H1 (cell line): ENCODE measurements at regions not wholly inside any gene's neighbourhood (a gene's known extent, or its start where the extent isn't known, plus 50 kb on each side); places are given as distances from the start of the nearest gene placed in this dataset.

ENCODE experiments used
- CTCF ChIA-PET: fragments of 300-600 bp; sonication (Branson Sonifier 250); formaldehyde crosslinking; loops from one replicate; lab custom pipeline; 2021; ENCODE audit not compliant: partially characterized antibody; lab: Charles Lee
- POLR2A ChIA-PET: fragments of 300-600 bp; sonication (Branson Sonifier 250); formaldehyde crosslinking; loops from one replicate; lab custom pipeline; 2021; ENCODE audit warnings: inconsistent platforms; ENCODE audit not compliant: partially characterized antibody; lab: Charles Lee
- DNase-seq, 2 experiments: peaks; one replicate each; pipeline versions ENCODE4 v3.0.0 to v3.0.0-alpha.2; 2010 to 2022; ENCODE audit warnings: low spot score in 2 of 2, low read depth in 1 of 2, mixed read lengths in 1 of 2
- FAIRE-seq: peaks from 2 replicates; lab custom pipeline; 2011; peaks lifted over from hg19 to GRCh38; lab: Jason Lieb, UNC
- H2AFZ ChIP-seq: 2 replicates; pipeline ENCODE4 v1.8.1; 2012; ENCODE audit warnings: low read length, inconsistent platforms
- H2AK5ac ChIP-seq: 2 replicates; pipeline ENCODE4 v1.6.1; 2013; ENCODE audit warnings: low read depth, low read length
- H2BK120ac ChIP-seq: replicated peaks from 2 replicates; pipeline ENCODE3; 2013; ENCODE audit warnings: low read depth, low read length, inconsistent platforms
- H2BK12ac ChIP-seq: 2 replicates; pipeline ENCODE4 v1.6.1; 2013; ENCODE audit warnings: low read depth, low read length
- H2BK15ac ChIP-seq: 2 replicates; pipeline ENCODE4 v1.6.1; 2013; ENCODE audit warnings: low read length
- H2BK20ac ChIP-seq: 2 replicates; pipeline ENCODE4 v1.6.1; 2013; ENCODE audit warnings: low read length
- H2BK5ac ChIP-seq: 2 replicates; pipeline ENCODE4 v1.6.1; 2013; ENCODE audit warnings: low read depth, low read length
- H3K14ac ChIP-seq: 2 replicates; pipeline ENCODE4 v1.6.1; 2013; ENCODE audit warnings: inconsistent platforms; ENCODE audit not compliant: insufficient read length
- H3K18ac ChIP-seq: 2 replicates; pipeline ENCODE4 v1.6.1; 2013; ENCODE audit warnings: low read length; ENCODE audit errors: extremely low read depth
- H3K23ac ChIP-seq: 2 replicates; pipeline ENCODE4 v1.6.1; 2013; ENCODE audit warnings: inconsistent platforms; ENCODE audit not compliant: insufficient read length
- H3K23me2 ChIP-seq: 2 replicates; pipeline ENCODE4 v1.6.1; 2013; ENCODE audit warnings: low read depth, low read length
- H3K27ac ChIP-seq: 2 replicates; pipeline ENCODE4 v1.6.1; 2011; ENCODE audit warnings: low read depth, low read length, inconsistent platforms
- H3K27me3 ChIP-seq, 4 experiments: replicated peaks in 1 of 4; 1 replicate in 1 of 4; 2 replicates in 3 of 4; pipeline versions ENCODE4 v1.6.1 to v1.8.1; 2011 to 2013; ENCODE audit warnings: low read length in 3 of 4, mild to moderate bottlenecking in 3 of 4, inconsistent platforms in 2 of 4, mixed read lengths in 2 of 4, moderate library complexity in 1 of 4; ENCODE audit not compliant: control insufficient read depth in 3 of 4, insufficient read depth in 3 of 4; ENCODE audit errors: extremely low read depth in 1 of 4
- H3K36me3 ChIP-seq, 4 experiments: 2 replicates each; pipeline versions ENCODE4 v1.6.1 to v1.8.1; 2011 to 2013; ENCODE audit warnings: mild to moderate bottlenecking in 4 of 4, low read length in 3 of 4, moderate library complexity in 2 of 4, control low read depth in 1 of 4, inconsistent platforms in 1 of 4; ENCODE audit not compliant: insufficient read depth in 4 of 4, control insufficient read depth in 2 of 4
- H3K4ac ChIP-seq: replicated peaks from 2 replicates; pipeline ENCODE3; 2013; ENCODE audit warnings: low read length, low read depth, mixed read lengths, inconsistent platforms; ENCODE audit not compliant: insufficient read length
- H3K4me1 ChIP-seq, 4 experiments: replicated peaks in 1 of 4; 1 replicate in 1 of 4; 2 replicates in 3 of 4; pipeline versions ENCODE4 v1.6.1 to v1.8.1; 2011 to 2013; ENCODE audit warnings: low read length in 3 of 4, inconsistent platforms in 2 of 4, mixed read lengths in 1 of 4; ENCODE audit not compliant: insufficient read depth in 4 of 4, control insufficient read depth in 3 of 4
- H3K4me2 ChIP-seq, 2 experiments: 2 replicates each; pipeline versions ENCODE4 v1.6.1 to v1.8.1; 2011 to 2013; ENCODE audit warnings: low read depth in 2 of 2, low read length in 2 of 2, control low read depth in 1 of 2, inconsistent platforms in 1 of 2, mild to moderate bottlenecking in 1 of 2; ENCODE audit not compliant: insufficient read depth in 1 of 2
- H3K4me3 ChIP-seq, 4 experiments: fragments of 200-600, 300-600 bp in 1 of 4; sonication (generic), shearing (Covaris generic), sonication (Bioruptor Twin) in 1 of 4; 2 replicates each; pipeline versions ENCODE4 v1.5.1 to v1.8.1; 2011 to 2016; ENCODE audit warnings: low read length in 4 of 4, low read depth in 3 of 4, control low read depth in 2 of 4, inconsistent platforms in 2 of 4, mild to moderate bottlenecking in 2 of 4, mixed read lengths in 1 of 4, moderate library complexity in 1 of 4; ENCODE audit not compliant: insufficient read depth in 2 of 4; ENCODE audit errors: extremely low read depth in 1 of 4
- H3K56ac ChIP-seq: replicated peaks from 2 replicates; pipeline ENCODE3; 2013; ENCODE audit warnings: low read depth, mild to moderate bottlenecking, mixed read lengths, low read length, inconsistent platforms; ENCODE audit not compliant: insufficient read length
- H3K79me1 ChIP-seq: 2 replicates; pipeline ENCODE4 v1.6.1; 2013; ENCODE audit warnings: low read depth, low read length, control low read depth
- H3K79me2 ChIP-seq, 2 experiments: 2 replicates each; pipeline versions ENCODE4 v1.6.1 to v1.8.1; 2012 to 2013; ENCODE audit warnings: low read length in 2 of 2, mild to moderate bottlenecking in 2 of 2, inconsistent platforms in 1 of 2; ENCODE audit not compliant: insufficient read depth in 2 of 2, control insufficient read depth in 1 of 2
- H3K9ac ChIP-seq, 4 experiments: replicated peaks in 1 of 4; 1 replicate in 1 of 4; 2 replicates in 3 of 4; pipeline versions ENCODE4 v1.6.1 to v1.8.1; 2011 to 2013; ENCODE audit warnings: low read depth in 3 of 4, low read length in 3 of 4, control low read depth in 2 of 4, mild to moderate bottlenecking in 2 of 4, moderate library complexity in 2 of 4, inconsistent platforms in 1 of 4; ENCODE audit errors: extremely low read depth in 1 of 4
- H3K9me3 ChIP-seq, 2 experiments: 2 replicates each; pipeline versions ENCODE4 v1.6.1 to v1.8.1; 2012 to 2013; ENCODE audit warnings: mild to moderate bottlenecking in 2 of 2, moderate library complexity in 2 of 2, control low read depth in 1 of 2, inconsistent platforms in 1 of 2, low read depth in 1 of 2, low read length in 1 of 2, mixed read lengths in 1 of 2; ENCODE audit not compliant: insufficient read depth in 2 of 2
- H4K20me1 ChIP-seq, 2 experiments: replicated peaks in 1 of 2; 2 replicates each; pipeline versions ENCODE3 to v1.8.1; 2011 to 2013; ENCODE audit warnings: inconsistent platforms in 2 of 2, low read length in 2 of 2, mild to moderate bottlenecking in 1 of 2; ENCODE audit not compliant: insufficient read depth in 2 of 2, control insufficient read depth in 1 of 2
- H4K5ac ChIP-seq: 2 replicates; pipeline ENCODE4 v1.6.1; 2013; ENCODE audit warnings: low read length, low read depth, mixed read lengths, inconsistent platforms; ENCODE audit not compliant: insufficient read length
- H4K8ac ChIP-seq: 2 replicates; pipeline ENCODE4 v1.8.0; 2013; ENCODE audit warnings: mild to moderate bottlenecking, moderate library complexity, low read length, inconsistent platforms; ENCODE audit not compliant: insufficient read depth; ENCODE audit errors: extremely low read depth
- H4K91ac ChIP-seq: replicated peaks from 2 replicates; pipeline ENCODE3; 2013; ENCODE audit warnings: low read length, mixed read lengths, inconsistent platforms; ENCODE audit not compliant: insufficient read length
- BACH1 ChIP-seq: IDR thresholded peaks from 2 replicates; pipeline ENCODE4 v1.6.1; 2012; ENCODE audit warnings: low read length, improper control_type of control experiment
- CHD1 ChIP-seq: IDR thresholded peaks from 2 replicates; pipeline ENCODE4 v1.6.1; 2012; ENCODE audit warnings: low read depth, low read length, improper control_type of control experiment
- MAFK ChIP-seq: IDR thresholded peaks from 2 replicates; pipeline ENCODE4 v1.6.1; 2012; ENCODE audit warnings: low read depth, mild to moderate bottlenecking, improper control_type of control experiment, low read length
- WGBS, 2 experiments: shearing (Covaris generic) in 1 of 2; methylation state at CpG; one replicate each; pipeline versions ENCODE4 v1.1.6 to v1.1.7; 2013 to 2015; ENCODE audit warnings: low lambda C conversion rate in 2 of 2, mixed read lengths in 2 of 2, inconsistent platforms in 1 of 2, low coverage in 1 of 2, missing lambda C conversion rate in 1 of 2; ENCODE audit not compliant: insufficient replicate concordance in 2 of 2, insufficient coverage in 1 of 2, insufficient read length in 1 of 2; ENCODE audit errors: extremely low coverage in 1 of 2, missing lambda C conversion rate in 1 of 2; 5-methylcytosine and 5-hydroxymethylcytosine counted together

GRCh38 chr9:18127499-18127875 is 346.5 kb upstream of the ADAMTSL1 start:
- Histone ChIP-seq H3K4me1 (peaks cover 0 to 5% (median 0%) of the 10 kb centered on the region in 4 experiments; a peak in 1 of 7 replicates), H3K27ac (no peak overlapping the region), H2BK12ac (no peak overlapping the region), H2AFZ (no peak overlapping the region), H3K36me3 (no peaks in the 10 kb centered on the region), H3K9me3 (no peaks in the 10 kb centered on the region), H2BK15ac (no peak overlapping the region), H3K4ac (no peak overlapping the region), H2BK5ac (no peak overlapping the region), H3K79me2 (no peaks in the 10 kb centered on the region), H3K14ac (no peak overlapping the region), H2AK5ac (no peak overlapping the region), H3K4me3 (no peak overlapping the region), H2BK120ac (no peak overlapping the region), H3K23me2 (no peaks in the 10 kb centered on the region), H3K4me2 (no peak overlapping the region), H4K8ac (no peak overlapping the region), H2BK20ac (no peak overlapping the region), H4K5ac (no peak overlapping the region), H3K9ac (no peak overlapping the region), H3K23ac (no peak overlapping the region), H4K20me1 (no peaks in the 10 kb centered on the region), H3K56ac (no peak overlapping the region), H3K18ac (no peak overlapping the region), H3K79me1 (no peaks in the 10 kb centered on the region), H3K27me3 (no peaks in the 10 kb centered on the region), H4K91ac (no peak overlapping the region)
- 74% methylated on average over 2 of the region's 2 CpGs; no CpG with 5 or more reads in 1 of the 2 experiments for WGBS, 2 experiments
- CTCF ChIA-PET = interaction anchor here (1.0 to 1.3 kb wide), 3 partner anchors 15 to 317 kb away, joined by 3 to 5 read pairs (median 3); no protein-coding TSS in a partner anchor
- POLR2A ChIA-PET = no interaction called here
- DNase-seq (no peak), FAIRE-seq (no peak)
- TF ChIP-seq CHD1 (no peak), MAFK (no peak), BACH1 (no peak)
